HEK293 (cell line): ENCODE measurements at regions not wholly inside any gene's neighbourhood (a gene's known extent, or its start where the extent isn't known, plus 50 kb on each side); places are given as distances from the start of the nearest gene placed in this dataset.

Source experiments
- CTCF ChIA-PET: fragments of 350-600 bp; formaldehyde crosslinking; extraction: SDS; loops from one replicate; lab custom pipeline; 2021; ENCODE audit warnings: antibody characterized with exemption; lab: Yijun Ruan, JAX
- POLR2A ChIA-PET: fragments of 300-600 bp; formaldehyde crosslinking; extraction: SDS; loops from one replicate; lab custom pipeline; 2020; ENCODE audit warnings: antibody characterized with exemption, inconsistent platforms; lab: Yijun Ruan, JAX
- H3K27ac ChIP-seq: fragments of 200-500 bp; sonication (Bioruptor generic); 2 replicates; pipeline ENCODE4 v1.5.1; 2014; ENCODE audit warnings: low read depth, low read length, control low read depth, inconsistent platforms; ENCODE audit errors: extremely low read depth
- H3K36me3 ChIP-seq, 2 experiments: fragments of 200-500 bp in 1 of 2; sonication (Bioruptor generic) in 1 of 2; 1 replicate in 1 of 2; 2 replicates in 1 of 2; pipeline ENCODE4 v1.5.1; 2014 to 2017; ENCODE audit warnings: inconsistent platforms in 2 of 2, low read length in 2 of 2; ENCODE audit not compliant: control insufficient read depth in 2 of 2, insufficient read depth in 1 of 2
- H3K4me1 ChIP-seq: fragments of 200-500 bp; sonication (Bioruptor generic); 2 replicates; pipeline ENCODE4 v1.5.1; 2014; ENCODE audit warnings: mild to moderate bottlenecking, low read length, inconsistent platforms; ENCODE audit not compliant: control insufficient read depth, insufficient read depth
- H3K4me3 ChIP-seq: 2 replicates; pipeline ENCODE4 v1.5.1; 2011; ENCODE audit warnings: low read depth, mild to moderate bottlenecking, control low read depth, low read length, moderate library complexity
- H3K9me3 ChIP-seq: fragments of 200-500 bp; sonication (Bioruptor generic); 2 replicates; pipeline ENCODE4 v1.5.1; 2014; ENCODE audit warnings: low read depth, low read length, inconsistent platforms; ENCODE audit not compliant: control insufficient read depth, insufficient read depth
- GLI2 ChIP-seq: fragments of 450-650 bp; formaldehyde crosslinking; IDR thresholded peaks from 2 replicates; pipeline ENCODE4; 2017; ENCODE audit warnings: missing biosample characterization, missing genetic modification characterization, low read depth, borderline replicate concordance
- GLI4 ChIP-seq: fragments of 450-650 bp; formaldehyde crosslinking; IDR thresholded peaks from 2 replicates; pipeline ENCODE4 v1.5.1; 2016; ENCODE audit warnings: missing biosample characterization, missing genetic modification characterization
- KLF8 ChIP-seq: fragments of 450-650 bp; formaldehyde crosslinking; IDR thresholded peaks from 2 replicates; pipeline ENCODE4 v1.5.1; 2016; ENCODE audit warnings: missing biosample characterization, missing genetic modification characterization
- ZBTB11 ChIP-seq: fragments of 450-650 bp; formaldehyde crosslinking; conservative IDR thresholded peaks from 2 replicates; pipeline ENCODE4 v1.5.1; 2016; ENCODE audit warnings: low read depth, missing biosample characterization, missing genetic modification characterization
- ZEB2 ChIP-seq: fragments of 450-650 bp; formaldehyde crosslinking; IDR thresholded peaks from 2 replicates; pipeline ENCODE4 v1.5.1; 2016; ENCODE audit warnings: missing biosample characterization, missing genetic modification characterization
- ZNF114 ChIP-seq: fragments of 450-650 bp; formaldehyde crosslinking; IDR thresholded peaks from 2 replicates; pipeline ENCODE4 v1.5.0; 2017; ENCODE audit warnings: missing biosample characterization, missing genetic modification characterization
- ZNF138 ChIP-seq: fragments of 450-650 bp; formaldehyde crosslinking; IDR thresholded peaks from 2 replicates; pipeline ENCODE4 v1.5.1; 2016; ENCODE audit warnings: missing biosample characterization, missing genetic modification characterization, borderline replicate concordance
- ZNF16 ChIP-seq: fragments of 450-650 bp; formaldehyde crosslinking; IDR thresholded peaks from 2 replicates; pipeline ENCODE4 v1.5.1; 2016; ENCODE audit warnings: low read depth, missing biosample characterization, missing genetic modification characterization
- ZNF2 ChIP-seq: fragments of 450-650 bp; formaldehyde crosslinking; IDR thresholded peaks from 2 replicates; pipeline ENCODE4 v1.5.1; 2016; ENCODE audit warnings: missing biosample characterization, missing genetic modification characterization
- ZNF202 ChIP-seq: fragments of 450-650 bp; formaldehyde crosslinking; IDR thresholded peaks from 2 replicates; pipeline ENCODE4 v1.5.1; 2016; ENCODE audit warnings: missing biosample characterization, missing genetic modification characterization, borderline replicate concordance
- ZNF211 ChIP-seq: fragments of 450-650 bp; formaldehyde crosslinking; IDR thresholded peaks from 2 replicates; pipeline ENCODE4 v1.5.1; 2016; ENCODE audit warnings: low read depth, missing biosample characterization, missing genetic modification characterization
- ZNF423 ChIP-seq: fragments of 450-650 bp; formaldehyde crosslinking; IDR thresholded peaks from 2 replicates; pipeline ENCODE4 v1.5.1; 2016; ENCODE audit warnings: missing biosample characterization, missing genetic modification characterization
- ZNF555 ChIP-seq: fragments of 450-650 bp; formaldehyde crosslinking; conservative IDR thresholded peaks from 2 replicates; pipeline ENCODE4 v1.5.1; 2017; ENCODE audit warnings: missing biosample characterization, mild to moderate bottlenecking, missing genetic modification characterization, inconsistent platforms
- ZNF560 ChIP-seq: fragments of 450-650 bp; formaldehyde crosslinking; IDR thresholded peaks from 2 replicates; pipeline ENCODE4 v1.5.1; 2017; ENCODE audit warnings: missing biosample characterization, missing genetic modification characterization, borderline replicate concordance
- ZNF785 ChIP-seq: fragments of 450-650 bp; formaldehyde crosslinking; IDR thresholded peaks from 2 replicates; pipeline ENCODE4 v1.5.1; 2016; ENCODE audit warnings: missing biosample characterization, missing genetic modification characterization
- ZNF791 ChIP-seq: fragments of 450-650 bp; formaldehyde crosslinking; IDR thresholded peaks from 2 replicates; pipeline ENCODE4 v1.5.1; 2016; ENCODE audit warnings: missing biosample characterization, missing genetic modification characterization
- ZSCAN16 ChIP-seq: fragments of 450-650 bp; formaldehyde crosslinking; IDR thresholded peaks from 2 replicates; pipeline ENCODE4 v1.5.1; 2016; ENCODE audit warnings: missing biosample characterization, missing genetic modification characterization
- TF ChIP-seq, protein P1 (sequence below): fragments of 450-650 bp; formaldehyde crosslinking; IDR thresholded peaks from 2 replicates; pipeline ENCODE4 v1.5.1; 2016; ENCODE audit warnings: missing biosample characterization, missing genetic modification characterization
- TF ChIP-seq, protein P2 (sequence below): fragments of 450-650 bp; formaldehyde crosslinking; IDR thresholded peaks from 2 replicates; pipeline ENCODE4 v1.5.1; 2016; ENCODE audit warnings: missing biosample characterization, missing genetic modification characterization, low read depth
- TF ChIP-seq, protein P3 (sequence below): fragments of 450-650 bp; formaldehyde crosslinking; IDR thresholded peaks from 2 replicates; pipeline ENCODE4 v1.5.1; 2016; ENCODE audit warnings: missing biosample characterization, missing genetic modification characterization
- TF ChIP-seq, protein P4 (sequence below): fragments of 450-650 bp; formaldehyde crosslinking; IDR thresholded peaks from 2 replicates; pipeline ENCODE4 v1.5.1; 2016; ENCODE audit warnings: missing biosample characterization, missing genetic modification characterization, borderline replicate concordance

DNA sequence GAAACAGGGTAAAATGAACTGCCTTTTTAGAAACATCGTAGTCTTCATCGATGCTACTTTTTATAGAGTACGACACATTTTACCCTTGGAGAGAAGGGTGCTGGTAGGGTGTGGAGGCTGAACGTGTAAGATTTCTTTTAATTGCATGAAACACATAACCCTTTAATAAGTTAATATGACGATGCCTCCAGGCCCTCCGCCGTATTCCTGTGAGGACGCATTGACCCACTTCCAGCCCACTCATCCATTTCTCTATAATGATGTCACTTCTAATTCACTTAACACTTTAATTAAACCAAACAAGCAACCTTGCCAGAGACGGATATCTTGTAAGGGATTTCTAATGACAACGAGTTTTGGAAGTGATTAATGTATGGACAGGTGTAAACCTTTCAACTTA lies 158.7 kb downstream of the IRX2 start:
- CTCF ChIA-PET: no interaction called here
- no peak for TF ChIP-seq ZEB2 (tag by site-specific recombination)
- TF ChIP-seq, protein P1, sequence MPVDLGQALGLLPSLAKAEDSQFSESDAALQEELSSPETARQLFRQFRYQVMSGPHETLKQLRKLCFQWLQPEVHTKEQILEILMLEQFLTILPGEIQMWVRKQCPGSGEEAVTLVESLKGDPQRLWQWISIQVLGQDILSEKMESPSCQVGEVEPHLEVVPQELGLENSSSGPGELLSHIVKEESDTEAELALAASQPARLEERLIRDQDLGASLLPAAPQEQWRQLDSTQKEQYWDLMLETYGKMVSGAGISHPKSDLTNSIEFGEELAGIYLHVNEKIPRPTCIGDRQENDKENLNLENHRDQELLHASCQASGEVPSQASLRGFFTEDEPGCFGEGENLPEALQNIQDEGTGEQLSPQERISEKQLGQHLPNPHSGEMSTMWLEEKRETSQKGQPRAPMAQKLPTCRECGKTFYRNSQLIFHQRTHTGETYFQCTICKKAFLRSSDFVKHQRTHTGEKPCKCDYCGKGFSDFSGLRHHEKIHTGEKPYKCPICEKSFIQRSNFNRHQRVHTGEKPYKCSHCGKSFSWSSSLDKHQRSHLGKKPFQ (tag by site-specific recombination): no peak
- POLR2A ChIA-PET: no interaction called here
- H3K36me3 ChIP-seq: no peaks in the 10 kb centered on the region
- no peak overlapping the region for H3K4me3 ChIP-seq
- no peak overlapping the region for H3K27ac ChIP-seq
- H3K9me3 ChIP-seq: no peaks in the 10 kb centered on the region
- no peaks in the 10 kb centered on the region for H3K4me1 ChIP-seq

GRCh38 chr5:2591777-2592453 lies 159.6 kb downstream of the IRX2 start:
- CTCF ChIA-PET: no interaction called here
- no peak overlapping the region for H3K27ac ChIP-seq
- H3K4me3 ChIP-seq: no peak overlapping the region
- H3K36me3 ChIP-seq: no peaks in the 10 kb centered on the region
- H3K4me1 ChIP-seq: no peaks in the 10 kb centered on the region
- POLR2A ChIA-PET: no interaction called here
- H3K9me3 ChIP-seq: no peaks in the 10 kb centered on the region
- TF ChIP-seq ZBTB11 (no peak), ZNF555 (tag by site-specific recombination) (no peak), ZNF202 (tag by site-specific recombination) (no peak), ZSCAN16 (no peak), ZNF560 (no peak), ZNF791 (tag by site-specific recombination) (no peak), ZNF2 (tag by site-specific recombination) (no peak), ZNF138 (tag by site-specific recombination) (no peak), KLF8 (tag by site-specific recombination) (no peak), ZNF16 (no peak), GLI4 (tag by site-specific recombination) (no peak), GLI2 (tag by site-specific recombination) (no peak), ZNF211 (tag by site-specific recombination) (no peak), ZNF785 (tag by site-specific recombination) (no peak), ZNF114 (tag by site-specific recombination) (no peak), ZNF423 (tag by site-specific recombination) (no peak)
- TF ChIP-seq, protein P2, sequence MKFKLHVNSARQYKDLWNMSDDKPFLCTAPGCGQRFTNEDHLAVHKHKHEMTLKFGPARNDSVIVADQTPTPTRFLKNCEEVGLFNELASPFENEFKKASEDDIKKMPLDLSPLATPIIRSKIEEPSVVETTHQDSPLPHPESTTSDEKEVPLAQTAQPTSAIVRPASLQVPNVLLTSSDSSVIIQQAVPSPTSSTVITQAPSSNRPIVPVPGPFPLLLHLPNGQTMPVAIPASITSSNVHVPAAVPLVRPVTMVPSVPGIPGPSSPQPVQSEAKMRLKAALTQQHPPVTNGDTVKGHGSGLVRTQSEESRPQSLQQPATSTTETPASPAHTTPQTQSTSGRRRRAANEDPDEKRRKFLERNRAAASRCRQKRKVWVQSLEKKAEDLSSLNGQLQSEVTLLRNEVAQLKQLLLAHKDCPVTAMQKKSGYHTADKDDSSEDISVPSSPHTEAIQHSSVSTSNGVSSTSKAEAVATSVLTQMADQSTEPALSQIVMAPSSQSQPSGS (tag by site-specific recombination): no peak
- TF ChIP-seq, protein P3, sequence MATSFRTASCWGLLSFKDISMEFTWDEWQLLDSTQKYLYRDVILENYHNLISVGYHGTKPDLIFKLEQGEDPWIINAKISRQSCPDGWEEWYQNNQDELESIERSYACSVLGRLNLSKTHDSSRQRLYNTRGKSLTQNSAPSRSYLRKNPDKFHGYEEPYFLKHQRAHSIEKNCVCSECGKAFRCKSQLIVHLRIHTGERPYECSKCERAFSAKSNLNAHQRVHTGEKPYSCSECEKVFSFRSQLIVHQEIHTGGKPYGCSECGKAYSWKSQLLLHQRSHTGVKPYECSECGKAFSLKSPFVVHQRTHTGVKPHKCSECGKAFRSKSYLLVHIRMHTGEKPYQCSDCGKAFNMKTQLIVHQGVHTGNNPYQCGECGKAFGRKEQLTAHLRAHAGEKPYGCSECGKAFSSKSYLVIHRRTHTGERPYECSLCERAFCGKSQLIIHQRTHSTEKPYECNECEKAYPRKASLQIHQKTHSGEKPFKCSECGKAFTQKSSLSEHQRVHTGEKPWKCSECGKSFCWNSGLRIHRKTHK (tag by site-specific recombination): no peak
- TF ChIP-seq, protein P4, sequence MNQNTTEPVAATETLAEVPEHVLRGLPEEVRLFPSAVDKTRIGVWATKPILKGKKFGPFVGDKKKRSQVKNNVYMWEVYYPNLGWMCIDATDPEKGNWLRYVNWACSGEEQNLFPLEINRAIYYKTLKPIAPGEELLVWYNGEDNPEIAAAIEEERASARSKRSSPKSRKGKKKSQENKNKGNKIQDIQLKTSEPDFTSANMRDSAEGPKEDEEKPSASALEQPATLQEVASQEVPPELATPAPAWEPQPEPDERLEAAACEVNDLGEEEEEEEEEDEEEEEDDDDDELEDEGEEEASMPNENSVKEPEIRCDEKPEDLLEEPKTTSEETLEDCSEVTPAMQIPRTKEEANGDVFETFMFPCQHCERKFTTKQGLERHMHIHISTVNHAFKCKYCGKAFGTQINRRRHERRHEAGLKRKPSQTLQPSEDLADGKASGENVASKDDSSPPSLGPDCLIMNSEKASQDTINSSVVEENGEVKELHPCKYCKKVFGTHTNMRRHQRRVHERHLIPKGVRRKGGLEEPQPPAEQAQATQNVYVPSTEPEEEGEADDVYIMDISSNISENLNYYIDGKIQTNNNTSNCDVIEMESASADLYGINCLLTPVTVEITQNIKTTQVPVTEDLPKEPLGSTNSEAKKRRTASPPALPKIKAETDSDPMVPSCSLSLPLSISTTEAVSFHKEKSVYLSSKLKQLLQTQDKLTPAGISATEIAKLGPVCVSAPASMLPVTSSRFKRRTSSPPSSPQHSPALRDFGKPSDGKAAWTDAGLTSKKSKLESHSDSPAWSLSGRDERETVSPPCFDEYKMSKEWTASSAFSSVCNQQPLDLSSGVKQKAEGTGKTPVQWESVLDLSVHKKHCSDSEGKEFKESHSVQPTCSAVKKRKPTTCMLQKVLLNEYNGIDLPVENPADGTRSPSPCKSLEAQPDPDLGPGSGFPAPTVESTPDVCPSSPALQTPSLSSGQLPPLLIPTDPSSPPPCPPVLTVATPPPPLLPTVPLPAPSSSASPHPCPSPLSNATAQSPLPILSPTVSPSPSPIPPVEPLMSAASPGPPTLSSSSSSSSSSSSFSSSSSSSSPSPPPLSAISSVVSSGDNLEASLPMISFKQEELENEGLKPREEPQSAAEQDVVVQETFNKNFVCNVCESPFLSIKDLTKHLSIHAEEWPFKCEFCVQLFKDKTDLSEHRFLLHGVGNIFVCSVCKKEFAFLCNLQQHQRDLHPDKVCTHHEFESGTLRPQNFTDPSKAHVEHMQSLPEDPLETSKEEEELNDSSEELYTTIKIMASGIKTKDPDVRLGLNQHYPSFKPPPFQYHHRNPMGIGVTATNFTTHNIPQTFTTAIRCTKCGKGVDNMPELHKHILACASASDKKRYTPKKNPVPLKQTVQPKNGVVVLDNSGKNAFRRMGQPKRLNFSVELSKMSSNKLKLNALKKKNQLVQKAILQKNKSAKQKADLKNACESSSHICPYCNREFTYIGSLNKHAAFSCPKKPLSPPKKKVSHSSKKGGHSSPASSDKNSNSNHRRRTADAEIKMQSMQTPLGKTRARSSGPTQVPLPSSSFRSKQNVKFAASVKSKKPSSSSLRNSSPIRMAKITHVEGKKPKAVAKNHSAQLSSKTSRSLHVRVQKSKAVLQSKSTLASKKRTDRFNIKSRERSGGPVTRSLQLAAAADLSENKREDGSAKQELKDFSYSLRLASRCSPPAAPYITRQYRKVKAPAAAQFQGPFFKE (tag by site-specific recombination): no peak
